SW480 (cell line): ENCODE measurements at regions not wholly inside any gene's neighbourhood (a gene's known extent, or its start where the extent isn't known, plus 50 kb on each side); places are given as distances from the start of the nearest gene placed in this dataset.
A peak's percentile ranks its signal among the peaks of the same experiment; 100 is the strongest.
"Not testable (repeated sequence)": the region's sequence is repeated elsewhere in the genome, so short reads cannot be mapped to it uniquely, and the experiment has no call there.

Experiments
- DNase-seq: peaks from one replicate; pipeline ENCODE4 v3.0.0-alpha.2; 2016; ENCODE audit warnings: low spot score

DNA sequence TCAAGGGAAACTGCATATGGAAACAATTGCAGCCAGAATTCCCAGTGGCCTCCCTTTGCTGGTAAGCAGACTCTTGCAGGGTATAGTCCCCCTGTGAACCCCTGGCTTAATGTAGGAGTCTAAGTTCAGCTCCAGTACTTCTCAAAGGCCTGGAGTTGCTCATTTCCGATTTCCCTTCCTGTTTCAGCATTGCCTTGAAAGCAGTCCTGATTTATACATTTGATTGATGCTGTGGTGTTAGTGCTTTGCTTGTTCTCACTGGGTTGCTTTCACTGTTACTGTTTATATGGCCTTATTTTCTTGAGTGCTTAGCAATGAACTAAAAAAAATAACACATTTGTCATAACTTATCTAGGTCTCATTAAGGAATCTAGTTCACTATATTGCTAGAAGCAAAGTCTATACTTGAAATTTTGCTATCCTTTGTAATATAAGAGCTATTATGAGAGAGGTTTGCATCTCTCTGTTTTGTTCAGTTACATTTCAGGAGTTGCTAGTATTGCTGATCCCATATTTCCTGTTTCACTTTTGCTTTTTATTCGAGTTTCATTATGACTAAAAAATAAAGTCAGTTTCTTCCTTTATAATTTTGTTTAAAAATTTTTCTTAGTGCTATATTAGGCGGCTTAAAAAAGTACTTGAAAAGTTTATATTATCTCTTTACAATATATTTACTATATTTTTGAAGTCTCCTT lies 122.4 kb upstream of the NMUR2 start:
- DNase-seq = no peak

DNA sequence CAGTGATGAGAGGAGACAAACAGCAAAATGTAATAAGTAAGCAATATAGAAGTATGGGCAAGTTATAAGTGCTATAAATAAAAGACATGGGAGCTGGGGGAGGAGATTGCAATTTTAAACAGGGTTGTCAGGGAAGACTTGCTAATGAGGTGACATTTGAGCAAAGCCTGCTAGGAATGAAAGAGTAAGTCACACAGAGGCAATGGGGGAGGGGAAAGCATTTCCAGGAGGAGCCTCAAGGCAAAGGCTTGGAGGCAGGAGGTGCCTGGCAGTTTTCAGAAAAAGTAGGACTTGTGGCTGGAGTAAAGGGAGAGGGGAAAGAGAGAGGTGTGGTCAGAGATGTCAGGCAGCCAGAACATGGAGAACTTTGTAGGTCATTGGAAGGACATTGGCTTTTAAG lies 124.4 kb upstream of the NMUR2 start:
- DNase-seq = no peak

DNA sequence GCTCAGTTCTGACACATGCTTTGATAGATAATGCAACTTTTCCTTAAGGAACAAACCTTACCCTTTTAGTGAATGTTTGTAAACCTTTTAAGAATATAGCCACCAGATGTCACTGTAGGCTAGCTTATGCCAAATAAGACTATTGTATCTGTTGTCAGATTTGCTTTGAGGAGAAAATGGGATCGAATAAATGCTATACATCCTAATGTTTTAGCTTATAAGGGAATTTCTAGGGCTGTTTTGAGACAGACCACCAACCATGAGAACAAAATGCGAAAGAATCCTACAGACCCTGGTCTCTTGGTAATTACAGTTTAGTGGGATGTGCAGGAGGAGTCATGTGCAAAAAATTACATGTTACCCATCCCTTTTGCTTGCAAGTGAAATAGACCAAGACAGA lies 127.6 kb upstream of the NMUR2 start:
- DNase-seq = peak; percentile 47

DNA sequence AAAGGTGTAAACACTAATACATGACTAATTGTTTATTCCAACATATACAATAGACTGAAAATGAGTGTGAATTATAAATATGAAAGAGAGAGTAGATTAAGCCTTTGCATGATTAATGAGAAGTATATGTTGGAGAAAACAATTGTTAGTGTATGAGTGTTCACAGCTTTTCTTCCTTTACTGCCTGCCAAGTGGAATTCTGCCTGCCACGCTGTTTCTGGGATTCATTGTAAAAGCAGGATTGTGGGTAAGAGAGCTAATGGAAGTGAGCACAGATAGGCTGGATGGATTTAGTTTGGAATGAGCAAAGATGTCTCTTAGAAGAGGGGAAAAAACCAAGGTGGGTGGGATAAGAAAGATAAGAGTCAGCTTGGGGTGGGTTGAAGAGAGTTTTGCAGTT lies 129.6 kb upstream of the NMUR2 start:
- DNase-seq = no peak

DNA sequence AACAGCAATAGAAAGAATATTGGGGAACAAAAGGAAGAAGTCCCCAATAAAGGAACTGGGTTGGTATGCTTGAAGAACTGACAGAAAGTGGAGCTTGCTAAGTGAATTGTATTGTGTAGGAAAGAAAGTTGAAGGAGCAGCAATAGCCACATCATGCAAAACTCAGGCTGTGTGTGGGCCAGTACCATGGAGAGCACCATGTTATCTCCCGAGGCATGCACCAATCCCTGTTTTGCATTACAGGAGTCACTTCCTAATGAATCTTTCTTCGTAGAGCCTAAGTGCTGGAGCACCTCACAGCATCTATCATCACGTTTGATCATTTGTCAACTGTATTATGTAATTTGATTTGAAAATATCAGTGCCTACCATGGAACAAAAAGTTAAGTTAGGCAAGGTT lies 137.7 kb upstream of the NMUR2 start:
- DNase-seq = peak; percentile 22

DNA sequence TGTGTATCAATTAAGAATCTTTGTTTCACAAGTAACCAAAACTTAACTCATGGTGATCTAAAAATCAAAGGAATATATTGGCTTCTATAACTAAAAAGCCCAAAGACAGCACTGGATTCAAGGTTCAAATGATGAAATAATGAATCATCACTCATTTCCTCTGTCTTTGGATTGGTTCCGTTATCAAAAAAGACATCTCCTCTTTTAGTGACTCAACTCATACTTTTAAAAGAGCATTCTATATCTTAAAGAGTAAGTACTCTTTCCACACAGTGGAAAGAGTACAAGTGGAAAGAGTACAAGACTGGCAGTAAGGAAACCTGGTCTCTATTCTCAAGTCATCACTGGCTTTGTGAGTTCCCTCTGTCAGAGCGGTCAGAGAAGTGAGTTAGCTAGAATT lies 141.4 kb upstream of the NMUR2 start:
- no peak for DNase-seq

DNA sequence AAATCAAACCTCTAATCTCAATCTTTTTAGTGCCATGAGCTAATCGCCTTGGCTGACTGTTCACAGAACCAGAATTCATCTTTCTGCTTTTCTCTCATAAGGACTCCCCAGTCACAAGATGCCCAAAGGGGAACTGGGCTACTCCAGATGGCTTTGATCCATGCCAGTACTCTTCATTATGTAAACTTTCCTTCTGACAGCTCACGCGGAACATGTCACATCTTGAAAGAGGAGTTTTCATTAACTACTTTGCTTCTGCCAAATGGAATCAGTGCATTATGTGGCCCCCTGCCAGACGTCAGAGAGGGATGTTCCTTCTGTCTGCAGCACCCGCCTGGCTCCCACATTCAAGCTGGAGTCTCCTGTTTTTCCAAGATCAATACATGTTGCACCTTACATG lies 142.1 kb upstream of the NMUR2 start:
- DNase-seq = no peak

DNA sequence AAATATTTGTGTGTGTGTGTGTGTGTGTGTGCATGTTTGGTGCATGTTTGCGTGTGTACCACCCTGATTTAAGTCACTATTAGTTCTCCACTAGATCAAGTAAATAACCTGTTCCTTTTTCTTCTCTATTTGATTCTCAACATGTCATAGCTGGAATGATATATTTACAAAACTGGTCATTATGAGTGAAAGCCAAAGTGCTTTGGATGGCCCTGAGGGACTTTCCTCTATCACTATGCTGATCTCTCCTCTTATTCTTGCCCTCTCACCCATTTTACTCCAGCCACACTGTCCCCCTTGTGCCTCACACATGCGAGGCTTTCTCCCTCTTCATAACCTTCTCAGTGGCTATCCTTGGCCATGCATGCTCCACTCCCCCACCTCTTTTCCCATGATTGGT lies 144.6 kb upstream of the NMUR2 start:
- no peak for DNase-seq

DNA sequence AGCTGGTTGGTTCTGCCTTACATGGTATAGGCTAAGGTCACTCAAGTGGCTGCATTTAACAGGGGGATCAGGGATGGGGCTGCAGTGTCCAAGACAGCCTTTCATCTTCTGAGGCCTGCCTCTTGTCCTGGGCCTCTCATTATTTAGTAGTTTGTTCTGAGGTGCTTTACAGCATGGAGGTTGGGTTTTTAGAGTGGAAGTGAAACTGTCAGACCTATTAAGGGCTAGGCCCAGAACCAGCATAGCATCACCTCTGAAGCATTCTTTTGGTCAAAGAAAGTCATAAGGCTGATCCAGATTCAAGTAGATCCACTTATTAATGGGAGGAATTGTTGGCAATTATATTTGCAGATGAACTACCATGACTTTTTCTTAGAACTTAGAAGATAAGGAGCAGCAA lies 146.0 kb upstream of the NMUR2 start:
- DNase-seq = no peak

DNA sequence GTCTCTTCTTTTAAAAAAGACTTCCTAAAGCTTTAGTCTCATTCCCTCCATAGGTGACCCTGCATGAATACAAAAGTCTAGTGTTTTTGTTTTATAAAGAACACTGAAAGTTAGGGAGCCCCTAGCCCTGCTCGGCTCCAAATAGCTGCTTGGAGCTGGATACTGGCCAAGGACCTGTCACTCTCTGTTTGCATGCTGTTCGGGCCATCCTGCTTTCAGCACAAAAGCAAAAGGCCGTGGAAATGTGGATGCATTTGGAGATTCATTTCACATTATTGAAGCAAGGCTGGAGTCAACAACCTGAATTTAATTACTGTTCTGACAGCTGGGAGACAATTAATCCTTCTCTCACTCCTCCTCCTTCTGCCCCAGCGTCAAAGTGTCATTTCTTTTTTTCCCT lies 151.7 kb upstream of the NMUR2 start:
- no peak for DNase-seq

DNA sequence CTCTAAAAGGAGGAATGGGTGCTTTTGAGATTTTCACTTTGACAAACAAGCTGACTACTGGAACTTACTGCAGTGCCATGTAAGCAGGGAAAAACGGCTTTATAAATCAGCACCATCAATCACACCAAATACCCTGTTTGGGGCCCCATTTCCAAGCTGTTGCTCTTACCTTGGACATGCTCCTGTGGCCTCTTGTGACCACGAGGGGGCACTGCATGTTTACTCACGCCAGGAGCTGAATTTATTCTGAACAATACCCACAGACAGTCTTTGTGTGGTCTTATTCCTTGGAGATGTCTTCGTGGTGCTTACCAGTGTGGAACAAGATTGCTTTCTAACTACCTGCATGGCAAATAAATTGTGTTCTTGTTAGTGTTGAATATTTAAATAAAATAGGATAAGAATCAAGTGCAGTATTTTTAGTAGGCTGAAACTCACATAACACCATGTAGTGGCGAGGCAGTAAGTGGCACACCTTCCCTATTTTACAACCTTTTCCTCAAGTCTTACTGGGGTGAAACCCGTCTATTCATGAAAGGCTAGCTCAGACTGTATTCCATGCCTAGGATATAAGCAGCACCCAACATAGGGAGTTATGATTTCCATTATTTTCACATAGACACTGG lies 155.5 kb upstream of the NMUR2 start:
- peak; percentile 40 for DNase-seq

DNA sequence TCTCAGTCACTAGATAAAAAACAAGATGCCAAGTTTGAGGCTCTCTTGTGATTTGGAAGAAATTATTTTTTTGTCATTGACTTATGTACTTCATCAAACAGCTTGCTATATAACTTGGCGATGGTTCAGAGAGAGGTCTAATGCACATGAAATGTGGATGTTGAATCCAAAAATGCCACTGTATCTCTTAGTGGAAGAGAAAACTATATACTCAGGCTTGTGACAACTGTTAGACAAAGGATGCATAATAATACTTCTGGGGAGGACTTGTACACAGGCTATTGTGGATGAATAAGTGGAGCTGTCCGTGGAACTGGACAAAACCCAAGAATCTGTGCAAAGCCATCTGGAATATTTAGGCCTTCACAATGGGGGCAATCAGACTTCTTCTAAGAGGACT lies 162.9 kb upstream of the NMUR2 start:
- no peak for DNase-seq

DNA sequence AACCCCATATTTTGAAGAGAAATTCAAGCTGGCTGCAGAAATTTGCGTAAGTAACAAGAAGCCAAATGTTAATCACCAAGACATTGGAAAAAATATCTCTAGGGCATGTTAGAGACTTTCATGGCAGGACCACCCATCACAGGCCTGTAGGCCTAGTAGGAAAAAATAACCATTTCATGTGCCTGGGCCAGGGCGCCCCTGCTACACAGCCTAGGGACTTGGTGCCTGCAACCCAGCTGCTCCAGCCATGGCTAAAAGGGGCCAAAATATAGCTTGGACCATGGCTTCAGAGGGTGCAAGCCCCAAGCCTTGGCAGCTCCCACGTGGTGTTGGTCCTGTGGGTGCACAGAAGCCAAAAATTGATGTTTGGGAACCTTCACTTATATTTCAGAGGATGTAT lies 167.7 kb upstream of the NMUR2 start:
- DNase-seq = no peak

DNA sequence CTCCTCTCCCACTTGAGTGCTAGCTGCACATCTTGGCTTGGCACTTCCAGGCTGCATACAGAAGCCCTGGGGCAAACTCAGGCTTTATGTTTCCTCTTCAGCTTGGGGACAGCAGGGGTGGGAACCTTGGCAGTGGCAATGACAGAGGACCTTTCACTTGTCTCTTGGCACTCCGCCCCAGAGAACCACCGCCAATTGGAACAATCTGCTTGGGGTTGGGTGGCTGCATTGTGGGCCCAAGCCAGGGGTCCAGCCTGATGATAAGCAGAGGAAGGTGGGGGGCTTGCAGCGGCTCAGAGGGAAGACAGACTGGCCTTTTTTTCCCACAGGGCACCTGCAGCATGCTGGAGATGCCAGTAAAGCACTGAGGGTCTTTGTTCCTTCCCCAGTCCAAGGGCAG lies 179.0 kb upstream of the NMUR2 start:
- no peak for DNase-seq

DNA sequence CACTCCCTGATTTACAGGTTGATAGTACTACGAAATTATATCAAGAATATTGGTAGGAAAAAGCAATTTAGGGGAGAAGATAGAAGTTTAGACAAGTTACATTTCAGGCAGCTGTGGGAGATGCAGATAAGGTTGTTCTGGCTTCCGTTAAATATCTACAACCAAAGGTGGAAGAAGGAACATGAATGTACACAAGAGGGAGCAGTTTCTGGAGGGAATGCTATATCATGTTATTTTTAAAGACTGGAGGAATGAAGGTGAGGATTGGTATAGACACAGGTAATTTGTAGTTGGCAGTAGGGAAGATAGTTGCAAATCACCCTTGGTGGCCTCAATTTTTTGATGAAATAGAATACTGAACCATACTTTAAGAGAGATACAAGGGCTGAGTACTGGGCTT lies 187.3 kb upstream of the NMUR2 start:
- DNase-seq = peak; percentile 16

DNA sequence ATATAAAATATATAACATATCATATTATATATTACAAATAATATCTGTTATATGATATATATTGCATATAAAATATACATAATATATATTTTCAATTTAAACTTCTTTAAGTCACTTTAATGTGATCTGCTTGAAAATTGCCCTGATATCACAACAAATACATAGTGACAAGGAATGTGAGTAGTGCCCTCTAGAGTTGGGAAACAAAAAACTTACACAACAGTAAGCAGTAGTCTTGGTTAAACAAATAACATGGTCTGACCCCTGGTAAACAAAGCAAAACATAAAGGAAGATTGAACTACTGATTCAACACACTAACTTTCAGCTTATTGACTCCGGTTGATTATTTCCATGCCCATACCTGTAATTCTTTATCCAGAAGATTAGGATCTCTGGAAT lies 188.3 kb upstream of the NMUR2 start:
- DNase-seq = peak; percentile 20

DNA sequence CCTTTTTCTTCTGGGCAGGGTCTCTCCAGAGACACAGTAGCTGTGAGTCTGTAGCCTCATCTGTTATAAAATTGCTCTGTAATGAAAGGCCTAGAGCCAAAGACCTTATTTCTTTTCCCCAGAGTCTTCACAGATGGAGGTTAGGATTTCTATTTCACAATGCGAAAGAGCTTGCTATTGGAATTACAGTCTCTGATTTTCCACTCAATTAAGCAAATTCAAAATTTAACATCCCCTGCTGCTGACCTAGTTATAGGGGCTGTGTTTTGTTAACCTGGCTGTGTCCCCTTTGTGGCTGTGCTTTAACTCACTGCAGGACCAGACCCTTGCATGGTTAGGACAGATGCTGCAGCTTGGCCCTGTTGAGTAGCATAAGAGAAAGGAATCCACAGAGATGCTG lies 190.3 kb upstream of the NMUR2 start:
- no peak for DNase-seq

DNA sequence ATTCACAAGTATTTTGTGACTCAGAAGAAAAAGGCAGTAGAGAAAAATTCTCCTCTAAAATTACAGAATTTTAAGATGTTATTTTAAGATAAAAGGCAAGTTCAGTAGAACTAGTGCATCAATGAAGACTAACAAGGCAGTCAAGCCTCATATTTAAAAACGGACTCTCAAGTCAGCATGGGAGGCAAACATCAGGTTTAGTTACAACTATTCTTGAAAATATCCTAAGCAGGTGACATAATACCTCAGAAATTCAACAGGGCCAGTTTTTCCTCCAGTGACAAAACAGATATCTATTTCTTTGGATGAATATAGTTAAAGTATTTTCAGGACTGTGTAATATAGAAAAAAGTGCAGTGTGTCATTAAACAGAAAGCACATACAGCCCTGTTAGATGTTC lies 194.0 kb upstream of the NMUR2 start:
- DNase-seq = no peak

DNA sequence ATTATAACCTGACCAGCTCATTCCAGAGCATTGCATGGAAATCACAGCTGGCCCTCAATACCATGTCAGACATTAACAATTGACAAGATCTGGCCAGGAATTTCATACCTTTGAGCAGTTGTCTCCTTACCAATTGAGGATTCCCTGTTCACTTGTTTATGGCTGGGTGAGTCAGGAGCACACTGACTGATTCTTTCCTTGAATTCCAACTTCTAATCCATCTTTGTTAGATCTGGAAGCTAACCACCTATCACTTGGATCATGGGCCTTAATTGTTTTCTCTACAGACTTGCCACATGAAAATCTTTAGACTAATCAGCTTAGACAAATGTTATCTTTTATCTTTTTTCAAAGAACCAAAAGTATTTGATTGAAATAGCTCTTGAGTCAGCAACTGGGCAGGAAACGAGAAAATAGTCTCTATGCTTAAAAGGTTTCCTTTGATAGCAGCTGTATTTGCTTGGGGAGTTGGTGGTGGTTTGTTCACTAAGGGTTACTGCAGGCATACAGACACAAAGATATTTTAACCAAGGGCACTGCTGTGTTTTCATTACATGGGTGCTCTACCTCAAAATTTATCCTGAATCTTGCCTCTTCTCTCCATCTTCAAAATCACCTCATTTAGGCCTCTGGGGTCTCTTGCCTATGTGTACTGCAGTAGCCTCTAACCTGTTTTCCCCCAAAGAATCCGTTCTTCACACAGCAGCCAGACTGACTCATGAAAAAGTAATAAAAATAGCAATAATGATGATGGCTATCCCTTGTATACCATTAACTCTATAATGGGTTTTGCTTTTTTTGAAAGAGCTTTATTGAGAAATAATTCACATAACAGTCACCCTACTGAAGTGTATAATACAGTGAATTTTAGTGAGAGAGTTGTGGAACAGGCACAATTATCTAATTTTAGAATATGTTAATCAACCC lies 197.0 kb upstream of the NMUR2 start:
- DNase-seq = no peak

DNA sequence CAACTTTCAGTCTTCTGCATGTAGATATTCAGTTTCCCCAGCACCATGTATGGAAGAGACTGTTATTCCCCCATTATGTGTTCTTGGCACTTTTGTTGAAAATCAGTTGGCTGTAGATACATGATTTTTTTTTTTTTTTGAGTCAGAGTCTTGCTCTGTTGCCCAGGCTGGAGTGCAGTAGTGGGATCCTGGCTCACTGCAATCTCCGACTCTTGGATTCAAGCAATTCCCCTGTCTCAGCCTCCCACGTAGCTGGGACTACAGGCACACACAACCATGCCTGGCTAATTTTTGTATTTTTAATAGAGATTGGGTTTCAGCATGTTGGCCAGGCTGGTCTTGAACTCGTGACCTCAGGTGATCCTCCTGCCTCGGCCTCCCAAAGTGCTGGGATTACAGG lies 201.0 kb upstream of the NMUR2 start:
- not testable (repeated sequence) for DNase-seq

DNA sequence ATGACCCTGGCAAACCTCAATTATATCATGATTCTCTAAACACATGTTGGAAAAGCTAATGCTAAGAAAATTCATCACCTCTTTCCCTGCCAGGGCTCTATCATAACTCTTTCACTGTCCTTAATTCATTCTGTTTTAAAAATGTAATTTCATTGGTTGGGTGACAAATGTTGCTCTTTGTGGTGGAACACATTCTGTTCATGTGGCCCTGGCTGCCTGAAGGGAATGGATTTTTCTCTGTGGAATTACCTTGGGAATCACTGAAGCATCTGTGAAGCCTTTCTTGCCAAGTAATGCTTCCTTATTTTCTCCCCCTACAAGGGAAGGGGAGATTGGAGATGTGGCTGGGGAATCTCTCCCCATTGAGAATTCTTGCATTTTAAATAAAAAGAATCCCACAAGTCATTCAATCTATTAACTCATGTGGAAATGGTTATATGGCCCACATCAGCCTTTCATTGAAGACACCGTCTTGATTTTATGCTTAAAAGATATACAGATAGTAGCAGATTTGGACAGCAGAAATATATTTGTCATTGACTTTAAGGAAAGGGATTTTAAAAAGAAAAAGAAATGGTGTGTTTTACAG lies 201.8 kb upstream of the NMUR2 start:
- DNase-seq = no peak

DNA sequence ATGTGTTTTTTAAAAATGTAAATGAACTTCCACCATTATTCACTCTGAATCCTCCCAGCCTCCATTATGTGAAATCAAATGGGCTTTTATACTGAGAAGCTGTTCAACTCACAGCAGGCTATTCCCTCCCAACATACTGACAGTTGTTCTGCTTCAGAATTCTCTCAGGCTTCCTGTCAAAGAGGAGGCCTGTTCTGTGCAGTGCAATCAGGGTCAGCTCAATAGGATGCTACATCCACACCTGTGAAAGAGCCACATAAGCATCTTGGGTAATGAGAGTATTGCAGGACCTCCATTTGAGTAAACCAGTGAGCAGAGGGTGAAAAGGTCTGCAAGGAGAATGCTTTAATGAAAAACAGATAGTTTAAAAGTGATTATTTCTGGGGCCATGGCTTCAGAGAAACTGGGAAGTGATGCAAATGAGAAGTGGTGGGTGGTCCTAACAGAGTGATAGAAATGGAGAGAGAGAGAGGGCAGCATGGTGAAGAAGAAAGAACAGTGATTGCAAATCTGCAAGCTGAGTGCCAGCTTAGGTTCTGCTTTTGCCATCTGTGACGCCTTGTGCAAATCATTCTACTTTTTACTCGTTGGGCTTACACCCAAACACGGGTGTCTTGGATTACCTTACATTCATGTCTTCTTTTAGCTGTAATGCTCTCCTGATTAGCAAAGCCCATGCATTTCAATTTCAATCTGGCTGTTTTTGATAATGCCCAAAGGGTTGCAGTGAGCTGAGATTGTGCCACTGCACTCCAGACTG lies 202.5 kb upstream of the NMUR2 start:
- no peak for DNase-seq
